Endodermal cell (in vitro differentiated cells): ENCODE measurements at regions not wholly inside any gene's neighbourhood (a gene's known extent, or its start where the extent isn't known, plus 50 kb on each side); places are given as distances from the start of the nearest gene placed in this dataset.

Source experiments
- DNase-seq: peaks from one replicate; pipeline ENCODE4 v3.0.0-alpha.2; 2017
- H3K27ac ChIP-seq: 2 replicates; pipeline ENCODE4 v1.5.1; 2013; ENCODE audit warnings: mild to moderate bottlenecking, low read depth, low read length, moderate library complexity
- H3K27me3 ChIP-seq: 2 replicates; pipeline ENCODE4 v1.6.1; 2013; ENCODE audit warnings: mild to moderate bottlenecking, low read length, moderate library complexity; ENCODE audit not compliant: insufficient read depth, control insufficient read depth, poor library complexity, severe bottlenecking
- H3K36me3 ChIP-seq: 2 replicates; pipeline ENCODE4 v1.7.0; 2013; ENCODE audit warnings: mild to moderate bottlenecking, low read length, moderate library complexity; ENCODE audit not compliant: control insufficient read depth, insufficient read depth
- H3K4me1 ChIP-seq: one replicate; pipeline ENCODE4 v1.7.0; 2013; ENCODE audit warnings: low read length; ENCODE audit not compliant: control insufficient read depth, insufficient read depth
- H3K4me3 ChIP-seq: 2 replicates; pipeline ENCODE4 v1.5.1; 2013; ENCODE audit warnings: mild to moderate bottlenecking, low read length, moderate library complexity
- H3K9ac ChIP-seq: 2 replicates; pipeline ENCODE4 v1.6.1; 2013; ENCODE audit warnings: mild to moderate bottlenecking, low read length, moderate library complexity; ENCODE audit not compliant: poor library complexity, severe bottlenecking; ENCODE audit errors: extremely low read depth
- H3K9me3 ChIP-seq: 2 replicates; pipeline ENCODE4 v1.6.1; 2013; ENCODE audit warnings: mild to moderate bottlenecking, low read length, moderate library complexity; ENCODE audit not compliant: control insufficient read depth
- H3K27ac Mint-ChIP-seq: 2 replicates; pipeline ENCODE4 v1.8.0; 2020; ENCODE audit warnings: mixed read lengths
- H3K27me3 Mint-ChIP-seq: 2 replicates; pipeline ENCODE4 v1.8.0; 2021; ENCODE audit warnings: mild to moderate bottlenecking, mixed read lengths; ENCODE audit not compliant: insufficient read depth
- H3K36me3 Mint-ChIP-seq: 2 replicates; pipeline ENCODE4 v1.8.0; 2020; ENCODE audit warnings: low read depth, mixed read lengths
- H3K4me1 Mint-ChIP-seq: 2 replicates; pipeline ENCODE4 v1.8.0; 2020; ENCODE audit warnings: mixed read lengths
- H3K4me3 Mint-ChIP-seq: 2 replicates; pipeline ENCODE4 v1.8.0; 2020; ENCODE audit warnings: mild to moderate bottlenecking, moderate library complexity, mixed read lengths
- H3K9me3 Mint-ChIP-seq: 2 replicates; pipeline ENCODE4 v1.8.0; 2020; ENCODE audit warnings: mild to moderate bottlenecking, mixed read lengths
- CTCF ChIP-seq: fragments of 200-600 bp; sonication (generic); conservative IDR thresholded peaks from 2 replicates; pipeline ENCODE4 v1.5.0; 2021; ENCODE audit warnings: antibody characterized with exemption, mild to moderate bottlenecking
- WGBS, 2 experiments: methylation state at CpG; one replicate each; pipeline versions ENCODE4 v1.1.5 to v1.1.7; 2013; ENCODE audit warnings: missing lambda C conversion rate in 2 of 2, mixed read lengths in 1 of 2; ENCODE audit not compliant: insufficient coverage in 1 of 2, insufficient read length in 1 of 2; 5-methylcytosine and 5-hydroxymethylcytosine counted together

GRCh38 chr9:18379073-18379811, 94.7 kb upstream of the ADAMTSL1 start:
- H3K27ac ChIP-seq: no peak overlapping the region
- no peaks in the 10 kb centered on the region for H3K4me1 ChIP-seq
- H3K9me3 ChIP-seq: no peaks in the 10 kb centered on the region
- no peaks in the 10 kb centered on the region for H3K9me3 Mint-ChIP-seq
- no peaks in the 10 kb centered on the region for H3K36me3 Mint-ChIP-seq
- H3K36me3 ChIP-seq: no peaks in the 10 kb centered on the region
- TF ChIP-seq CTCF: no peak
- H3K4me1 Mint-ChIP-seq: peaks cover 8% of the 10 kb centered on the region
- H3K27ac Mint-ChIP-seq: peak overlapping the region; percentile 32
- DNase-seq: no peak
- no peaks in the 10 kb centered on the region for H3K27me3 ChIP-seq
- H3K4me3 Mint-ChIP-seq: no peak overlapping the region
- no peak overlapping the region for H3K9ac ChIP-seq
- no peaks in the 10 kb centered on the region for H3K27me3 Mint-ChIP-seq
- H3K4me3 ChIP-seq: no peak overlapping the region
- WGBS, 2 experiments: 62 to 72% methylated on average over 2 to 5 of the region's 5 CpGs

GRCh38 chr9:18382243-18382642, 91.7 kb upstream of the ADAMTSL1 start:
- Mint-ChIP-seq H3K4me3 (no peak overlapping the region), H3K4me1 (peaks cover 8% of the 10 kb centered on the region), H3K36me3 (no peaks in the 10 kb centered on the region), H3K9me3 (no peaks in the 10 kb centered on the region), H3K27ac (no peak overlapping the region), H3K27me3 (no peaks in the 10 kb centered on the region)
- no peak for TF ChIP-seq CTCF
- WGBS, 2 experiments: 93 to 100% methylated on average over 3 to 4 of the region's 4 CpGs
- Histone ChIP-seq H3K27ac (no peak overlapping the region), H3K9me3 (no peaks in the 10 kb centered on the region), H3K9ac (no peak overlapping the region), H3K27me3 (no peaks in the 10 kb centered on the region), H3K4me3 (no peak overlapping the region), H3K4me1 (no peaks in the 10 kb centered on the region), H3K36me3 (no peaks in the 10 kb centered on the region)
- no peak for DNase-seq

GRCh38 chr9:18384066-18384465, 89.9 kb upstream of the ADAMTSL1 start:
- Histone ChIP-seq H3K4me3 (no peak overlapping the region), H3K4me1 (no peaks in the 10 kb centered on the region), H3K36me3 (no peaks in the 10 kb centered on the region), H3K27me3 (no peaks in the 10 kb centered on the region), H3K27ac (no peak overlapping the region), H3K9me3 (no peaks in the 10 kb centered on the region), H3K9ac (no peak overlapping the region)
- Mint-ChIP-seq H3K4me1 (peaks cover 7% of the 10 kb centered on the region), H3K4me3 (no peak overlapping the region), H3K27me3 (no peaks in the 10 kb centered on the region), H3K9me3 (no peaks in the 10 kb centered on the region), H3K36me3 (no peaks in the 10 kb centered on the region), H3K27ac (no peak overlapping the region)
- WGBS, 2 experiments: 80 to 88% methylated on average over 1 to 4 of the region's 4 CpGs
- DNase-seq: no peak
- no peak for TF ChIP-seq CTCF
